Ovary (tissue), 7 donors: ENCODE measurements at regions not wholly inside any gene's neighbourhood (a gene's known extent, or its start where the extent isn't known, plus 50 kb on each side); places are given as distances from the start of the nearest gene placed in this dataset.

Experiments used
- DNase-seq, 5 donors: peaks; one replicate each; pipeline ENCODE4 v3.0.0-alpha.2; 2019 to 2020
- H3K27ac ChIP-seq, 2 donors: fragments of 200-600 bp; one replicate each; pipeline versions ENCODE4 v1.5.1 to v1.8.0; 2019 to 2022
- H3K27me3 ChIP-seq: fragments of 200-600 bp; one replicate; pipeline ENCODE4 v1.8.0; 2022
- H3K36me3 ChIP-seq: fragments of 200-600 bp; sonication (generic); one replicate; pipeline ENCODE4 v1.5.1; 2019
- H3K4me1 ChIP-seq: one replicate; pipeline ENCODE4 v1.8.1; 2013; ENCODE audit warnings: mild to moderate bottlenecking, moderate library complexity; ENCODE audit not compliant: insufficient read depth
- H3K4me3 ChIP-seq: fragments of 200-600 bp; sonication (generic); one replicate; pipeline ENCODE4 v1.5.1; 2017
- H3K9me3 ChIP-seq, 2 donors: fragments of 200-600 bp in 1 of 2; sonication (generic) in 1 of 2; one replicate each; pipeline versions ENCODE4 v1.5.1 to v1.8.1; 2013 to 2019; ENCODE audit warnings: mild to moderate bottlenecking in 1 of 2, moderate library complexity in 1 of 2
- EP300 ChIP-seq: sonication (generic); formaldehyde crosslinking; IDR thresholded peaks from one replicate; pipeline ENCODE4 v1.6.1; 2017; ENCODE audit warnings: antibody characterized with exemption
- POLR2A ChIP-seq: fragments of 450-650 bp; IDR thresholded peaks from one replicate; pipeline ENCODE4 v1.6.1; 2017; ENCODE audit warnings: antibody characterized with exemption, mild to moderate bottlenecking, moderate library complexity
- WGBS, 3 donors: extraction: QIAGEN DNeasy Blood & Tissue Kit in 1 of 3; methylation state at CpG; one replicate each; pipeline versions ENCODE4 v1.1.5 to v1.1.7; 2013 to 2017; 5-methylcytosine and 5-hydroxymethylcytosine counted together
- intact Hi-C, 4 donors: fragments of 100-400 bp; cut with DNase I; formaldehyde crosslinking; loops; one replicate each; pipeline versions ENCODE4 v1.11.0 to v1.15.1; 2022 to 2023
- TF ChIP-seq, protein P1 (sequence below), 3 donors: fragments of 450-650 bp in 2 of 3; fragments of 200-600 bp in 1 of 3; IDR thresholded peaks; one replicate each; pipeline versions ENCODE4 v1.5.1 to v1.8.0; 2016 to 2022; ENCODE audit warnings: antibody characterized with exemption in 3 of 3, mild to moderate bottlenecking in 1 of 3
- donor health status: DM: no; HTN: no; CAD: no; lungs with moderate emphysema.
- donor health status: DM: no; HTN: no; CAD: no.
- donor health status: Bipolar disorder and iron deficiency.
- donor health status: DM: no; HTN: no; CAD: no.
- donor health status: DM: yes; HTN: yes; CAD: no.

DNA sequence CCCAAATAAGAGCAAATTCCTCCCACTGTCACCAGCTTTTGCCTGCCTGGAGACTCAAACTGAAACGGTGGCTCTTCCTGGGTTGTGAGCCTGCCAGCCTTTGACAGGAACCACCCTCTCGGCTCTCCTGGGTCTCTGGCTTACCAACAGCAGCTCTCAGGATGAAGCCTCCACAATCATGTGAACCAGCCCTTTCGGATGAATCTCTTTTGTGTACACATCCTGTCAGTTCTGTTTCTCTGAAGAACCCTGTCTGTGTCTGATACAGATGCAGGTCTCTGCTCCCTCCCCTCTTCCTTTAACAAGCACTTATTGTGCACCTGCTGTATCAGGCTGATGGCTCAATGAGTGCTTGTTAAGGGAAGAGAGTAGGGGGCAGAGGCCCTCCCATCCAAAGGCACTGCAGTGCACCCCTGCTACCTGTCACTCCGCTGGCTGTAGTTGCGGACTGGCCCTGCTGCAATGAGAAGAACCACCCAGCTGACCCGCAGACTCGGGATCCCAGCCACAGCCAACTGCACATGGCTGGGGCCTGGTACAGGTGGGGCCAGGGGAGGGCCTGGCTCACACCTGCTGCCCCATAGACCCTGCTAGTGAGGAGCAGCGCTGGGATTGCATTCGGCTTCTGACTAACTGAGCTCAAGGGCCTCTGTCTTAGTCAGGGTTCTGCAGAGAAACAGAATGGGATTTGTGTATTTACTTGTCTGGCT is 120.1 kb upstream of the PMEPA1 start:
- H3K4me3 ChIP-seq, result no peak overlapping the region
- WGBS, 3 donors, result 92 to 94% (median 93%) methylated on average over 9 of the region's 9 CpGs
- no peaks in the 10 kb centered on the region for H3K27me3 ChIP-seq
- no peak for TF ChIP-seq EP300
- TF ChIP-seq POLR2A, result no peak
- TF ChIP-seq, protein P1, sequence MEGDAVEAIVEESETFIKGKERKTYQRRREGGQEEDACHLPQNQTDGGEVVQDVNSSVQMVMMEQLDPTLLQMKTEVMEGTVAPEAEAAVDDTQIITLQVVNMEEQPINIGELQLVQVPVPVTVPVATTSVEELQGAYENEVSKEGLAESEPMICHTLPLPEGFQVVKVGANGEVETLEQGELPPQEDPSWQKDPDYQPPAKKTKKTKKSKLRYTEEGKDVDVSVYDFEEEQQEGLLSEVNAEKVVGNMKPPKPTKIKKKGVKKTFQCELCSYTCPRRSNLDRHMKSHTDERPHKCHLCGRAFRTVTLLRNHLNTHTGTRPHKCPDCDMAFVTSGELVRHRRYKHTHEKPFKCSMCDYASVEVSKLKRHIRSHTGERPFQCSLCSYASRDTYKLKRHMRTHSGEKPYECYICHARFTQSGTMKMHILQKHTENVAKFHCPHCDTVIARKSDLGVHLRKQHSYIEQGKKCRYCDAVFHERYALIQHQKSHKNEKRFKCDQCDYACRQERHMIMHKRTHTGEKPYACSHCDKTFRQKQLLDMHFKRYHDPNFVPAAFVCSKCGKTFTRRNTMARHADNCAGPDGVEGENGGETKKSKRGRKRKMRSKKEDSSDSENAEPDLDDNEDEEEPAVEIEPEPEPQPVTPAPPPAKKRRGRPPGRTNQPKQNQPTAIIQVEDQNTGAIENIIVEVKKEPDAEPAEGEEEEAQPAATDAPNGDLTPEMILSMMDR (IDR thresholded peaks at IDR 0.05), result no peak
- no peaks in the 10 kb centered on the region for H3K36me3 ChIP-seq
- H3K4me1 ChIP-seq, result peaks cover 2% of the 10 kb centered on the region
- intact Hi-C loops, result no loop called here
- DNase-seq, result no peak
- H3K27ac ChIP-seq, result no peak overlapping the region
- no peaks in the 10 kb centered on the region for H3K9me3 ChIP-seq

DNA sequence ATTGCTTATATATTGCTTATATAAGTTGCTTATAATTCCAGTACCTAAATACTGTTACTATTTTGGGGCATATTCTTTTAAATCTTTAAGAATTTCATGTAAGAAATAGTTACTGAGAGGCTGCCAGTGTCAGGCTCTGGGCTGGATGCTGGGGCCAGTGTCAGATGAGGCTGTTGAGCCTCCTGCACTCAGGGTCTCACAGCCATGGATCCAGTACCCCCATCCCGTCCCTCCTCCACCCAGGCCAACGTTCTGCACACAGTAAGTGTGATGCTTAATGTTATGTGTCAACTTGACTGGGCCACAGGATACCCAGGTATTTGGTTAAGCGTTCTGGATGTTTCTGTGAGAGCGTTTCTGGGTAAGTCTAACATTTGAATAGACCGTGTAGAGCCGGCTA is 119.5 kb upstream of the PMEPA1 start:
- no peak for DNase-seq
- no peaks in the 10 kb centered on the region for H3K27me3 ChIP-seq
- peaks cover 2% of the 10 kb centered on the region for H3K4me1 ChIP-seq
- intact Hi-C loops, result no loop called here
- H3K36me3 ChIP-seq, result no peaks in the 10 kb centered on the region
- no peak overlapping the region for H3K4me3 ChIP-seq
- TF ChIP-seq, protein P1 (IDR thresholded peaks at IDR 0.05), result no peak
- TF ChIP-seq POLR2A (no peak), EP300 (no peak)
- 90 to 94% (median 92%) methylated on average over 6 of the region's 6 CpGs for WGBS, 3 donors
- H3K27ac ChIP-seq, result no peak overlapping the region
- H3K9me3 ChIP-seq, result no peaks in the 10 kb centered on the region

- no peaks in the 10 kb centered on the region for H3K36me3 ChIP-seq
- H3K27ac ChIP-seq, result no peak overlapping the region
- no peaks in the 10 kb centered on the region for H3K27me3 ChIP-seq
- H3K4me1 ChIP-seq, result peaks cover 2% of the 10 kb centered on the region
- DNase-seq, result no peak
- no peaks in the 10 kb centered on the region for H3K9me3 ChIP-seq
- TF ChIP-seq, protein P1 (IDR thresholded peaks at IDR 0.05), result no peak
- TF ChIP-seq EP300 (no peak), POLR2A (no peak)
- 93 to 96% (median 94%) methylated on average over 10 of the region's 10 CpGs for WGBS, 3 donors
- intact Hi-C loops, result no loop called here
- H3K4me3 ChIP-seq, result no peak overlapping the region
These were observed 118.9 kb upstream of the PMEPA1 start for GRCh38 chr20:57828696-57829095.

- no peak overlapping the region for H3K4me3 ChIP-seq
- TF ChIP-seq, protein P1 (IDR thresholded peaks at IDR 0.05), result no peak
- TF ChIP-seq EP300 (no peak), POLR2A (no peak)
- no peaks in the 10 kb centered on the region for H3K9me3 ChIP-seq
- WGBS, 3 donors, result 50 to 55% (median 55%) methylated on average over 12 of the region's 12 CpGs
- H3K27me3 ChIP-seq, result no peaks in the 10 kb centered on the region
- intact Hi-C loops, result no loop called here
- H3K4me1 ChIP-seq, result peaks cover 2% of the 10 kb centered on the region
- H3K27ac ChIP-seq, result no peak overlapping the region
- no peaks in the 10 kb centered on the region for H3K36me3 ChIP-seq
- DNase-seq, result no peak
These were observed 117.0 kb upstream of the PMEPA1 start for GRCh38 chr20:57826666-57827287.
